ENCODE measurements at regions not wholly inside any gene's neighbourhood (a gene's known extent, or its start where the extent isn't known, plus 50 kb on each side); places are given as distances from the start of the nearest gene placed in this dataset.

- no peak for TF ChIP-seq CTCF (IDR thresholded peaks at IDR 0.05)
- TF ChIP-seq ZFX (IDR thresholded peaks at IDR 0.05; ENCODE audit: borderline replicate concordance): no peak
Measured at GRCh38 chr12:23230899-23231298, 605.9 kb downstream of the ETNK1 start.

All from 22Rv1 (cell line).